UCSD-AML1 (cell line): ENCODE measurements at regions not wholly inside any gene's neighbourhood (a gene's known extent, or its start where the extent isn't known, plus 50 kb on each side); places are given as distances from the start of the nearest gene placed in this dataset.

Experiments
- DNase-seq: peaks from one replicate; lab custom pipeline; 2025; ENCODE audit not compliant: unreplicated experiment; lab: John Stamatoyannopoulos, UW

- DNase-seq, result no peak
Observed at GRCh38 chr12:19855851-19856250, 416.6 kb downstream of the AEBP2 start.

GRCh38 chr12:19856389-19856788 is 417.1 kb downstream of the AEBP2 start:
- no peak for DNase-seq

GRCh38 chr12:19857204-19857603 is 417.9 kb downstream of the AEBP2 start:
- DNase-seq, result no peak

GRCh38 chr12:19867151-19867550 is 427.9 kb downstream of the AEBP2 start:
- no peak for DNase-seq

GRCh38 chr12:19867970-19868369 is 428.7 kb downstream of the AEBP2 start:
- no peak for DNase-seq

GRCh38 chr12:19869413-19869812 is 430.1 kb downstream of the AEBP2 start:
- no peak for DNase-seq

GRCh38 chr12:19872621-19873540 is 433.6 kb downstream of the AEBP2 start:
- no peak for DNase-seq

GRCh38 chr12:19880076-19880475 is 440.8 kb downstream of the AEBP2 start:
- DNase-seq, result no peak

- no peak for DNase-seq
Observed at GRCh38 chr12:19880721-19881120, 441.4 kb downstream of the AEBP2 start.

GRCh38 chr12:19882346-19882745 is 443.1 kb downstream of the AEBP2 start:
- no peak for DNase-seq

GRCh38 chr12:19884021-19884492 is 444.8 kb downstream of the AEBP2 start:
- DNase-seq, result no peak

GRCh38 chr12:19885093-19885812 is 446.0 kb downstream of the AEBP2 start:
- no peak for DNase-seq

GRCh38 chr12:19886065-19886464 is 446.8 kb downstream of the AEBP2 start:
- no peak for DNase-seq

- DNase-seq, result no peak
Observed at GRCh38 chr12:19886639-19887064, 447.4 kb downstream of the AEBP2 start.

- DNase-seq, result no peak
Observed at GRCh38 chr12:19890024-19890423, 450.7 kb downstream of the AEBP2 start.

GRCh38 chr12:19891936-19892591 is 452.8 kb downstream of the AEBP2 start:
- DNase-seq, result no peak

- no peak for DNase-seq
Observed at GRCh38 chr12:19893514-19893913, 454.2 kb downstream of the AEBP2 start.

GRCh38 chr12:19894050-19894449 is 454.8 kb downstream of the AEBP2 start:
- no peak for DNase-seq

GRCh38 chr12:19894803-19895202 is 455.5 kb downstream of the AEBP2 start:
- DNase-seq, result no peak

- DNase-seq, result no peak
Observed at GRCh38 chr12:19895246-19896020, 456.1 kb downstream of the AEBP2 start.

GRCh38 chr12:19896041-19896440 is 456.7 kb downstream of the AEBP2 start:
- DNase-seq, result no peak
